Lower leg skin (tissue), 4 donors: ENCODE measurements at regions not wholly inside any gene's neighbourhood (a gene's known extent, or its start where the extent isn't known, plus 50 kb on each side); places are given as distances from the start of the nearest gene placed in this dataset.

Source experiments
- DNase-seq, 2 donors: peaks; one replicate each; pipeline ENCODE4 v3.0.0-alpha.2; 2019; ENCODE audit warnings: low spot score in 2 of 2
- H3K4me3 ChIP-seq: fragments of 200-600 bp; sonication (generic); 2 replicates; pipeline ENCODE4 v1.5.1; 2017; ENCODE audit warnings: mild to moderate bottlenecking, low read depth; ENCODE audit not compliant: poor library complexity, severe bottlenecking
- CTCF ChIP-seq, 3 donors: fragments of 450-650 bp; IDR thresholded peaks; one replicate each; pipeline ENCODE4 v1.5.1; 2016; ENCODE audit warnings: antibody characterized with exemption in 3 of 3, mild to moderate bottlenecking in 3 of 3, moderate library complexity in 2 of 3
- POLR2A ChIP-seq, 2 donors: fragments of 450-650 bp; IDR thresholded peaks; one replicate each; pipeline ENCODE4 v1.6.1; 2016 to 2017; ENCODE audit warnings: antibody characterized with exemption in 2 of 2, mild to moderate bottlenecking in 1 of 2, moderate library complexity in 1 of 2
- WGBS, 2 donors: methylation state at CpG; one replicate each; pipeline ENCODE4 v1.1.5; 2018; 5-methylcytosine and 5-hydroxymethylcytosine counted together
- intact Hi-C: fragments of 100-400 bp; cut with DNase I; formaldehyde crosslinking; loops from one replicate; pipeline ENCODE4 v1.15.0; 2023; ENCODE audit warnings: low total_unique reads

- DNase-seq: no peak
- TF ChIP-seq POLR2A (IDR thresholded peaks at IDR 0.05) (no peak), CTCF (IDR thresholded peaks at IDR 0.05) (no peak)
- no peak overlapping the region for H3K4me3 ChIP-seq
- intact Hi-C loops: no loop called here
- 87 to 91% methylated on average over 7 of the region's 7 CpGs for WGBS, 2 donors
Measured at GRCh38 chr4:17283251-17283650, 228.6 kb downstream of the QDPR start.

- no peak overlapping the region for H3K4me3 ChIP-seq
- no peak for DNase-seq
- WGBS, 2 donors: 89 to 96% methylated on average over 6 of the region's 6 CpGs
- intact Hi-C loops: no loop called here
- no peak for TF ChIP-seq POLR2A (IDR thresholded peaks at IDR 0.05)
- TF ChIP-seq CTCF (IDR thresholded peaks at IDR 0.05): no peak
Measured at GRCh38 chr4:17280261-17281018, 231.4 kb downstream of the QDPR start.

GRCh38 chr4:17276776-17277175 lies 235.1 kb downstream of the QDPR start:
- no peak for DNase-seq
- WGBS, 2 donors: 52 to 57% methylated on average over 6 of the region's 6 CpGs
- no peak for TF ChIP-seq CTCF (IDR thresholded peaks at IDR 0.05)
- TF ChIP-seq POLR2A (IDR thresholded peaks at IDR 0.05): no peak
- intact Hi-C loops: no loop called here
- no peak overlapping the region for H3K4me3 ChIP-seq

GRCh38 chr4:17275836-17276235 lies 236.1 kb downstream of the QDPR start:
- no peak overlapping the region for H3K4me3 ChIP-seq
- intact Hi-C loops: no loop called here
- WGBS, 2 donors: 58 to 68% methylated on average over 3 of the region's 3 CpGs
- TF ChIP-seq POLR2A (IDR thresholded peaks at IDR 0.05): no peak
- no peak for TF ChIP-seq CTCF (IDR thresholded peaks at IDR 0.05)
- DNase-seq: no peak

GRCh38 chr4:17273047-17273446 lies 238.8 kb downstream of the QDPR start:
- no peak overlapping the region for H3K4me3 ChIP-seq
- no peak for DNase-seq
- no peak for TF ChIP-seq POLR2A (IDR thresholded peaks at IDR 0.05)
- TF ChIP-seq CTCF (IDR thresholded peaks at IDR 0.05): no peak
- intact Hi-C loops: no loop called here

GRCh38 chr4:17272154-17272553 lies 239.7 kb downstream of the QDPR start:
- 74 to 84% methylated on average over 6 of the region's 6 CpGs for WGBS, 2 donors
- DNase-seq: no peak
- H3K4me3 ChIP-seq: no peak overlapping the region
- intact Hi-C loops: no loop called here
- TF ChIP-seq CTCF (IDR thresholded peaks at IDR 0.05) (no peak), POLR2A (IDR thresholded peaks at IDR 0.05) (no peak)
